ENCODE measurements at regions not wholly inside any gene's neighbourhood (a gene's known extent, or its start where the extent isn't known, plus 50 kb on each side); places are given as distances from the start of the nearest gene placed in this dataset.
"Not testable (repeated sequence)": the region's sequence is repeated elsewhere in the genome, so short reads cannot be mapped to it uniquely, and the experiment has no call there.

- no peak for DNase-seq (ENCODE audit: low spot score)
- in situ Hi-C loops (cut with HindIII; ENCODE audit: low sequenced_read_pairs), result no loop called here
Observed at GRCh38 chr9:88291056-88291455, 97.2 kb upstream of the SPIN1 start.

GRCh38 chr9:88289532-88289931, 98.7 kb upstream of the SPIN1 start:
- in situ Hi-C loops (cut with HindIII; ENCODE audit: low sequenced_read_pairs), result no loop called here

GRCh38 chr9:88287972-88288371, 100.3 kb upstream of the SPIN1 start:
- in situ Hi-C loops (cut with HindIII; ENCODE audit: low sequenced_read_pairs), result no loop called here

More at GRCh38 chr9:88289532-88289931, 98.7 kb upstream of the SPIN1 start:
- no peak for DNase-seq (ENCODE audit: low spot score)

DNA sequence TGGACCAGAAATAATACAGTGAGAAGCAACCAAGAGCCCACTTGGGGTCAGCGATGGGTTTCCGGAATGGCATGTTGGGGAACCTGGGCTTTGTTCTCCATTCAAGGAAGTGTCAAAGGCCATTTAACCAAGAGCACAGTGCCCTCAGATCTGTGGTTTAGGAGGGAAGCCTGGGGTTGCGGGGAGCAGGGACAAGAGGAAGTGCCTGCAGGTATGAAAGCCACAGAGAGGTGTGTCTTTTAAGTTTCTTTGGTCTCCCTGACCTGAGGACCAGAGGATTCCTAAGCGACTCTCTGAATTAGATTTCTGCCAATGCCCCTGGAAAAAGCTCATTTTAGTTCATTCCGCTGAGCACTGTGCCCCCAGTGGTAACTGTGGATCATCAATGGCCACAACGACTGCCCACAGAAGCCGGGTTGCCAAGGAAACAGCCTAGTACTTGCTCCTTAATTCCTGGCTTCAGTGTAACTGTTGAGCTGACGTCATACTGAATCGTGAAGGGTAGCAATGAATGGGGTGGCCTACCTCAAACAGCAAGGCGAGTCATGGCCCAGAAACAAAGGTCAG, 107.3 kb upstream of the SPIN1 start:
- DNase-seq (ENCODE audit: low spot score), result no peak
- in situ Hi-C loops (cut with HindIII; ENCODE audit: low sequenced_read_pairs), result no loop called here

More at GRCh38 chr9:88287972-88288371, 100.3 kb upstream of the SPIN1 start:
- no peak for DNase-seq (ENCODE audit: low spot score)

DNA sequence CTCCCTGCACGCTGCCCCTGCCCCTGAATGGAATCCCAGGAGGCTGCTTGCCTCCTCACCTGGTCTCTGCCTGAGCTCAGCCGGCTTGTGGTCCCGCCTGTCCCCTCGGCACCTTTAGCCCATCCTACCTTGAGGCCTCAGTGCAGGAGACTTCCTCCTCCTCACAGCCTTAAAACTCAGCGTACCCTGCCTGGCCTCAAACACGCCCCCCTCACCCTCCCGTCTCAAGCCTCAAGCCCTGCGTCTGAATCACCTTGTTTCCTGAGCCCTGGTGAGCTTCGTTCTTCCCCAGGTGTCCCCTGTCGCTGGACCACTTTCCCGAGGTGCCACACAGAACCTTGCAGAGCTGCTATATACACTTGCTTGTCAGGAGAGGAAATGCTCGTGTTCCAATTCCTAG, 110.2 kb upstream of the SPIN1 start:
- no peak for DNase-seq (ENCODE audit: low spot score)
- in situ Hi-C loops (cut with HindIII; ENCODE audit: low sequenced_read_pairs), result no loop called here

DNA sequence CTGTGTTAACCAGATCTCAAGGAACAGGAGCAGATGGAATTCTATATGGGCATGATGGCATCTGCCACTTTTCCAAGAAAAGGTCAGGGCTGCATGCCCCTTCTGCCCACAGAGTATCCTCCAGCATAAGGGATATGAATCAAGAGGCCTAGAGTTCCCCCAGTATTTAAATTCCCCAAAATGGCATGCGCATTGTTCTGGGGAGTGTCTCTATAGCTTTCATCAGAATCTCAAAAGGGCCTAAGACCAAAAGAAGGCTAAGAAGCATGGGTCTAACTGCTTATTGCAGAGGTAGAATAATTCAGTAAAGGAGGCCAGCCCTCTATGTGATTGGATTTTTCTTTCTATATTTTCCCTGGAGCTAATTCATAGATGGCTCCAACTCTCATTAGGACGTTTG, 114.2 kb upstream of the SPIN1 start:
- DNase-seq (ENCODE audit: low spot score), result no peak
- in situ Hi-C loops (cut with HindIII; ENCODE audit: low sequenced_read_pairs), result no loop called here

DNA sequence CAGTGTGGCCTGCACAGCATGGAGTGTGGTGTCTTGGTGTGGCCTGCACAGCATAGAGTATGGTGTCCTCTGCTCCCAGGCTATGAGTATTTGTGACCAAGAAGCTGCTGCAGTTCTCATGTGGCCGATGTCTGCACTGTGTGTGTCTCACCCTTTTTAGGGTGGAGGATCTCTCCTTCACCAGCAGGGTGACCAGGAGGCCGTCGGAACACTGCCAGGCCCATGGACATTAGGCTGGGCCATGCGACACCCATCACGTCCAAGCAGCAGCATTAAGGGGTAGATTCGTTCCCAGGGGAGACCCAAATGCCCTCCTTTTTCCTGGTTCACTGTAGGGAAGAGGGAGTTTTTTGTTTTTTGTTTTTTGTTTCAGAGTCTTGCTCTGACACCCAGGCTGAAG, 115.3 kb upstream of the SPIN1 start:
- in situ Hi-C loops (cut with HindIII; ENCODE audit: low sequenced_read_pairs), result no loop called here
- no peak for DNase-seq (ENCODE audit: low spot score)

GRCh38 chr9:88270413-88270812, 117.8 kb upstream of the SPIN1 start:
- DNase-seq (ENCODE audit: low spot score), result no peak
- in situ Hi-C loops (cut with HindIII; ENCODE audit: low sequenced_read_pairs), result no loop called here

DNA sequence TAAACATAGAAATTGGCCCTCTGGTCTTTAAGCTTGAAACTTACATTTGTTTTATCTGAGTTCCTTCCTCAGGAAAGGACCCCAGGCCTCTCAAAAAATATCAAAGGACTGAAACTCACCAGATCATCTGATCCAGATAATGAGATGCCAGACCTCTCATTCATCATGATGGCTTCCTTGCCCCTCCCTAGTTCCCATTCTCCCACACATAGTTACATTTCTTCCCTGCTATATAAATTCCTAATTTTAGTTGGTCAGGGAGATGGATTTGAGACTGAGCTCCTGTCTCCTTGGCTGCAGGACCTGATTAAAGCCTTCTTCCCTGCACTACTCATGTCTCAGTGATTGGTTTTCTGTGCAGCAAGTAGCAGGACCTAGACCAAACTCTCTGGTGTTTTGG, 119.4 kb upstream of the SPIN1 start:
- in situ Hi-C loops (cut with HindIII; ENCODE audit: low sequenced_read_pairs), result loop anchor here (10.0 kb wide), 1 partner anchor 56 kb away; no protein-coding TSS in a partner anchor
- no peak for DNase-seq (ENCODE audit: low spot score)

DNA sequence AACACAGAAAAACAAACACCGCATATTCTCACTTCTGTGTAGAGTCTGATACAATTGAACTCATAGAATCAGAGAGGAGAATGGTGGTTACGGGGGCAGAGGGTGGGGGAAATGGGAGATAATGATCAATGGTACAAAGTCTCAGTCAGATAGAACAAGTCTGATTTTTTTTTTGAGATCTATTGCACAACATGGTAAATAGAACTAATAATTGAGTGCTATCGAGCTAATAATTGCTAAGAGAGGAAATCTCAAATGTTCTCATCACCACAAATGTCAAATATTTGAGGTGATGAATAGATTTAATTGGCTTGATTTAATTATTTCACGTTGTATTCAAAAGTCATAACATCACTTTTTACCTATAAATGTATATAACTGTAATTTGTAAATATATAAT, 121.0 kb upstream of the SPIN1 start:
- in situ Hi-C loops (cut with HindIII; ENCODE audit: low sequenced_read_pairs), result loop anchor here (10.0 kb wide), 1 partner anchor 58 kb away; no protein-coding TSS in a partner anchor

GRCh38 chr9:88266416-88266815, 121.8 kb upstream of the SPIN1 start:
- no peak for DNase-seq (ENCODE audit: low spot score)
- in situ Hi-C loops (cut with HindIII; ENCODE audit: low sequenced_read_pairs), result loop anchor here (10.0 kb wide), 1 partner anchor 58 kb away; no protein-coding TSS in a partner anchor

More for the DNA sequence above, 121.0 kb upstream of the SPIN1 start:
- no peak for DNase-seq (ENCODE audit: low spot score)

DNA sequence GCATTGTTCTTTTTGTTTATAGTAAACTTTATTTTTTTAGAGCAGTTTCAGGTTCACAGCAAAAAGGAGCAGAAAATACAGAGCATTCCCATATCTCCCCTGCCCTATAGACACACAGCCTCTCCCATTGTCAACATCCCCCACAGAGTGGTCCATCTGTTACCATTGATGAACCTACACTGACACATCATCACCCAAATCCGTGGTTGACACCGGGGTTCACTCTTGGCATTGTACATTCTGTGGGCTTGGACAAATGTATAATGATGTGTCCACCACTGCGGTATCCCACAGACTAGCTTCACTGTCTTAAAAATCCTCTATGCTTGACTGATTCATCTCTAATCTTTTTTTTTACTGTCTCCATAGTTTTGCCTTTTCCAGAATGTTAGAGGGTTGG, 120.7 kb upstream of the SPATA31C2 start:
- in situ Hi-C loops (cut with HindIII; ENCODE audit: low sequenced_read_pairs), result no loop called here
- DNase-seq (ENCODE audit: low spot score), result peak; percentile 1

- in situ Hi-C loops (cut with HindIII; ENCODE audit: low sequenced_read_pairs), result no loop called here
- peak; percentile 66 for DNase-seq (ENCODE audit: low spot score)
Observed at GRCh38 chr9:88258601-88259000, 120.3 kb upstream of the SPATA31C2 start.

DNA sequence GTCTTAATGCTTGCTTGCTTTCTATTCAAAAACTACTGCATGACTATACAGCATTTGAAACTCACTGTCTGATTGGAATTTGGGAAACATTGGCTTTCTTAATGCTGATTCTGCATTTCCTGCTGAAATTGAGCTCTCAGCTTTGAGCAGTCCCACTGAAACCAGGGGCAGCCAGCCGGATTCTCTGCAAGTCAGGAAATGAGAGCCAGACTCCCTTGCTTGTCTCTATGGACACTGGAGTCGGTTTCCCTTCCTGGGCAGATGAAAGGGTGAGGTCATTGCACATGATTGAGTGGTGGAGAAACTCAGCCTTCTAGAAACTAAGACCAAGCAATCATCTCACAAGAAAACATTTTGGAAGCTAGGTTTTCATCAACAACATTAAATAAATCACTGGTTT, 119.7 kb upstream of the SPATA31C2 start:
- peak; percentile 6 for DNase-seq (ENCODE audit: low spot score)
- in situ Hi-C loops (cut with HindIII; ENCODE audit: low sequenced_read_pairs), result no loop called here

DNA sequence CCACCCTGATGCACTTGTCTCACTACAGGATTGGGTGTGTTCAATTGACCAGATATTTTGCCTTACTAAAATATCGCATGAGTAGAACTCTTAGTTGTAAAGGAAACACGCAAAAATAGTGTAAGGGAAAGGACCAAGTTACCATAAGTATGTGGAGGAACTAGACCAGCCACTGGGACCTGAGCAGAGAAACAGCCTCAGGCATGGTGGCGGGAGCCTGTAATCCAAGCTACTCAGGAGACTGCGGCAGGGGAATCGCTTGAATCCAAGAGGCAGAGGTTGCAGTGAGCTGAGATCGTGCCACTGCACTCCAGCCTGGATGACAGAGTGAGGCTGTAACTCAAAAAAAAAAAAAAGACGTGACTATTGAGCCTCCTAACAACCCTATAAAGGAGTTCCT, 117.9 kb upstream of the SPATA31C2 start:
- no peak for DNase-seq (ENCODE audit: low spot score)
- in situ Hi-C loops (cut with HindIII; ENCODE audit: low sequenced_read_pairs), result no loop called here

DNA sequence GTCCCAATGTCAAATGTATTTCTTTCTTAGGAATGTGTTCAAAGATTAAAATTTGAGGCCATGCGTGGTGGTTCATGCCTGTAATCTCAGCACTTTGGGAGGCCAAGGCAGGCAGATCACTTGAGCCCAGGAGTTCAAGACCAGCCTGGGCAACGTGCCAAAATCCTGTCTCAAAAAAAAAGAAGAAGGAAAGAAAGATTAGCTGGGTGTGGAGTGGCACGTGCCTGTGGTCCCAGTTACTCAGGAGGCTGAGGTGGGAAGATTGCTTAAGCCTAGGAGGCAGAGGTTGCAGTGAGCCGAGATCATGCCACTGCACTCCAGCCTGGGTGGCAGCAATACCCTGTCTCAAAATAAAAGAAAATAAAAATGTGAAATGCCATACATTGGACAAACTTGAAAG, 117.5 kb upstream of the SPATA31C2 start:
- DNase-seq (ENCODE audit: low spot score); in situ Hi-C loops (cut with HindIII; ENCODE audit: low sequenced_read_pairs): not testable (repeated sequence)

- no peak for DNase-seq (ENCODE audit: low spot score)
- in situ Hi-C loops (cut with HindIII; ENCODE audit: low sequenced_read_pairs), result no loop called here
Observed at GRCh38 chr9:88251903-88252302, 113.6 kb upstream of the SPATA31C2 start.

- in situ Hi-C loops (cut with HindIII; ENCODE audit: low sequenced_read_pairs), result no loop called here
Observed at GRCh38 chr9:88243736-88244135, 105.5 kb upstream of the SPATA31C2 start.

DNA sequence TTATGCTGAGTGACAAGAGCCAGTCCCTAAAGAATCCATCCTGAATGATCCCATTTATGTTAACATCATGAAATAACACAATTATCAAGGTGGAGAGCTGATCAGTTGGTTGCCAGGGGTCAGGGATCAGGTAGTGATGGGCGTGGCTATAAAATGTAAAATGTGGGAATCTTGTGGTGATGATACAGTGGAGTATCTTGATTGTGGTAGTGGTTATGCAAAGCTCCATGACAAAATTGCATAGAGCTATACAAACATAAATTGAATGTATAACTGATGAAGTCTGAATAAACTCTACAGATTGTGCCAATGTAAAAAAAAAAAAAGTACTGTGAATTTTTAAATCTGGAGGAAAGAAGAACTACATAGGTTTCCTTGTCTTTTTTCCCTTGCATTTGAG, 104.6 kb upstream of the SPATA31C2 start:
- no peak for DNase-seq (ENCODE audit: low spot score)
- in situ Hi-C loops (cut with HindIII; ENCODE audit: low sequenced_read_pairs), result no loop called here

More at GRCh38 chr9:88243736-88244135, 105.5 kb upstream of the SPATA31C2 start:
- no peak for DNase-seq (ENCODE audit: low spot score)

DNA sequence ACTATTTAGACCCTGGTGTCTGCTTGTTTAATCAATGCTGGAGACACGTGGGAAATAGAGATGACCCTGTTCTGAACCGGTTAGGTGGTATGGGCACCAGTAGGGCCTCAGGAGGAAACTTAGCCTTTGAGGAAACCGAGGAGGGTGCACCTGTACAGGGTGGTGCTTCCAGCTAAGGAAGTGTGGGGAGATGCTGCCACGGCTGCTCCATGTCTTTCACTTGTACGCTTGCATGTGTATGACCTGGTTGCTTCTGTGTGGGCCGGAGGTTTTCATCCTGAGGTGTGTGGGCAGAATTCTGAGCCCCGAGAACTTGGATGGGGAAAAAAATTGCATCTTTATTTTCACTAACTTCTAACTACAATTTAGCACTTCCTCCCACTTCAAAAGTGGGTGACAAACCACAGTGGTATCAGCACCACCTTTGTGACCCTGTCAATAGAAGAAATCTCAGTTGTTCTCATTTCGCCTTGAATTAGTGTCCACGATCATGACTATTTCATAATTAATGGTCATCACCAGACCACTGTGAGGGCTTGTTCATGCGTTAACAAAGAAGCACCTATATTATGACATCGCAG, 99.8 kb upstream of the SPATA31C2 start:
- in situ Hi-C loops (cut with HindIII; ENCODE audit: low sequenced_read_pairs), result no loop called here
- DNase-seq (ENCODE audit: low spot score), result no peak

- no peak for DNase-seq (ENCODE audit: low spot score)
- in situ Hi-C loops (cut with HindIII; ENCODE audit: low sequenced_read_pairs), result no loop called here
Observed at GRCh38 chr9:88237479-88237961, 99.2 kb upstream of the SPATA31C2 start.
